Dermis blood vessel endothelial cell (primary cell): ENCODE measurements at regions not wholly inside any gene's neighbourhood (a gene's known extent, or its start where the extent isn't known, plus 50 kb on each side); places are given as distances from the start of the nearest gene placed in this dataset.
A peak's percentile ranks its signal among the peaks of the same experiment; 100 is the strongest.
"Not testable (repeated sequence)": the region's sequence is repeated elsewhere in the genome, so short reads cannot be mapped to it uniquely, and the experiment has no call there.

Source experiments
- DNase-seq: peaks from one replicate; pipeline ENCODE4 v3.0.0; 2010

GRCh38 chr20:26094498-26094897, 397.8 kb upstream of the ZNF337 start:
- not testable (repeated sequence) for DNase-seq

GRCh38 chr20:26091921-26092320, 395.3 kb upstream of the ZNF337 start:
- DNase-seq = not testable (repeated sequence)

GRCh38 chr20:26086195-26086594, 389.5 kb upstream of the ZNF337 start:
- DNase-seq = not testable (repeated sequence)

GRCh38 chr20:26073972-26074371, 377.3 kb upstream of the ZNF337 start:
- DNase-seq = not testable (repeated sequence)

GRCh38 chr20:26059324-26059723, 362.7 kb upstream of the ZNF337 start:
- DNase-seq = not testable (repeated sequence)

GRCh38 chr20:26058446-26058845, 361.8 kb upstream of the ZNF337 start:
- not testable (repeated sequence) for DNase-seq

- DNase-seq = not testable (repeated sequence)
Measured at GRCh38 chr20:26057135-26057752, 360.6 kb upstream of the ZNF337 start.

GRCh38 chr20:26025792-26026191, 329.1 kb upstream of the ZNF337 start:
- DNase-seq = not testable (repeated sequence)

GRCh38 chr20:26010942-26011276, 314.3 kb upstream of the ZNF337 start:
- DNase-seq = not testable (repeated sequence)

- peak; percentile 44 for DNase-seq
Measured at GRCh38 chr20:26010224-26010941, 313.7 kb upstream of the ZNF337 start.

GRCh38 chr20:26009402-26010223, 313.0 kb upstream of the ZNF337 start:
- DNase-seq = peak; percentile 92

- not testable (repeated sequence) for DNase-seq
Measured at GRCh38 chr20:26008026-26008425, 311.4 kb upstream of the ZNF337 start.

GRCh38 chr20:26006164-26006563, 309.5 kb upstream of the ZNF337 start:
- not testable (repeated sequence) for DNase-seq

GRCh38 chr20:26003959-26004358, 307.3 kb upstream of the ZNF337 start:
- DNase-seq = not testable (repeated sequence)

- not testable (repeated sequence) for DNase-seq
Measured at GRCh38 chr20:25997367-25998038, 300.9 kb upstream of the ZNF337 start.

- no peak for DNase-seq
Measured at GRCh38 chr20:25992146-25992545, 295.5 kb upstream of the ZNF337 start.

GRCh38 chr20:25991756-25992130, 295.1 kb upstream of the ZNF337 start:
- DNase-seq = no peak

- no peak for DNase-seq
Measured at GRCh38 chr20:25991051-25991755, 294.6 kb upstream of the ZNF337 start.

GRCh38 chr20:25989686-25990085, 293.0 kb upstream of the ZNF337 start:
- not testable (repeated sequence) for DNase-seq

GRCh38 chr20:25989196-25989595, 292.5 kb upstream of the ZNF337 start:
- DNase-seq = no peak

GRCh38 chr20:25987928-25988560, 291.4 kb upstream of the ZNF337 start:
- DNase-seq = not testable (repeated sequence)
